ENCODE measurements at regions not wholly inside any gene's neighbourhood (a gene's known extent, or its start where the extent isn't known, plus 50 kb on each side); places are given as distances from the start of the nearest gene placed in this dataset.
"Not testable (repeated sequence)": the region's sequence is repeated elsewhere in the genome, so short reads cannot be mapped to it uniquely, and the experiment has no call there.

DNA sequence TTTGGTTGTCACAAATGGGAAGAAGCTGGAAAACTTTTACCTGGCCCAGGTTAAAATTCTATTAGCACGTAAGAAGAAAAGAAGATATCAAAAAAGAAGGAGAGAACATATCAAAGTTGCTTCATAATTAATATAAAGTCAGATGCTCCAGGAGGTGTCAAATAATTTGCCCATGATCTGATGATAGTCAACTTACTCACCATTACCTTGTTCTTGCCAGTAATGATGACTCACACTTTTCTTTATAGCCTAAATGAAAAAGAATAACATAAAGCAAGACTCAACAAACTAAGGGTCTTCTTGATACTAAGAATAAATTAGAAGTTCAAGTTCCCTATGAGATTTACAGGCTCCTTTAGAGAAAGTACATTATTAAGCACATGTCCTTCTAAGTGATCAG lies 580.4 kb downstream of the TTLL7 start:
- TF ChIP-seq, protein P1, sequence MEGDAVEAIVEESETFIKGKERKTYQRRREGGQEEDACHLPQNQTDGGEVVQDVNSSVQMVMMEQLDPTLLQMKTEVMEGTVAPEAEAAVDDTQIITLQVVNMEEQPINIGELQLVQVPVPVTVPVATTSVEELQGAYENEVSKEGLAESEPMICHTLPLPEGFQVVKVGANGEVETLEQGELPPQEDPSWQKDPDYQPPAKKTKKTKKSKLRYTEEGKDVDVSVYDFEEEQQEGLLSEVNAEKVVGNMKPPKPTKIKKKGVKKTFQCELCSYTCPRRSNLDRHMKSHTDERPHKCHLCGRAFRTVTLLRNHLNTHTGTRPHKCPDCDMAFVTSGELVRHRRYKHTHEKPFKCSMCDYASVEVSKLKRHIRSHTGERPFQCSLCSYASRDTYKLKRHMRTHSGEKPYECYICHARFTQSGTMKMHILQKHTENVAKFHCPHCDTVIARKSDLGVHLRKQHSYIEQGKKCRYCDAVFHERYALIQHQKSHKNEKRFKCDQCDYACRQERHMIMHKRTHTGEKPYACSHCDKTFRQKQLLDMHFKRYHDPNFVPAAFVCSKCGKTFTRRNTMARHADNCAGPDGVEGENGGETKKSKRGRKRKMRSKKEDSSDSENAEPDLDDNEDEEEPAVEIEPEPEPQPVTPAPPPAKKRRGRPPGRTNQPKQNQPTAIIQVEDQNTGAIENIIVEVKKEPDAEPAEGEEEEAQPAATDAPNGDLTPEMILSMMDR (IDR thresholded peaks at IDR 0.05; ENCODE audit: borderline replicate concordance, control extremely low read depth, extremely low read depth, insufficient read depth, missing control alignments), result no peak
- in situ Hi-C loops (cut with MboI; ENCODE audit: low sequenced_read_pairs, unreplicated experiment), result no loop called here
- no peak for DNase-seq (ENCODE audit: low spot score)

DNA sequence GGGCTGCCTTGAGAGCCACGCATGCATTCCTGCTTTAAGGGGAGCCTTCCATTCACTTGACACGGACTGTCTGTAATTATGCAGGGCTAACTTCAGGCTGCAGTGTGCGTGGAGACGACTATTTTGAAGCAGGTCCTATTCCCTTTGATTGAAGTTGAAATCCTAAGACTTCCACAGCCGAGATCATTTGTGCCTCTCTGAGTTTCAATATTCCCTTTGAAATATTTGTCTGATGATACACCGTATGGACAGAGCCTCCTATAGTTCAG lies 585.2 kb downstream of the TTLL7 start:
- DNase-seq (ENCODE audit: low spot score); in situ Hi-C loops (cut with MboI; ENCODE audit: low sequenced_read_pairs, unreplicated experiment): not testable (repeated sequence)

DNA sequence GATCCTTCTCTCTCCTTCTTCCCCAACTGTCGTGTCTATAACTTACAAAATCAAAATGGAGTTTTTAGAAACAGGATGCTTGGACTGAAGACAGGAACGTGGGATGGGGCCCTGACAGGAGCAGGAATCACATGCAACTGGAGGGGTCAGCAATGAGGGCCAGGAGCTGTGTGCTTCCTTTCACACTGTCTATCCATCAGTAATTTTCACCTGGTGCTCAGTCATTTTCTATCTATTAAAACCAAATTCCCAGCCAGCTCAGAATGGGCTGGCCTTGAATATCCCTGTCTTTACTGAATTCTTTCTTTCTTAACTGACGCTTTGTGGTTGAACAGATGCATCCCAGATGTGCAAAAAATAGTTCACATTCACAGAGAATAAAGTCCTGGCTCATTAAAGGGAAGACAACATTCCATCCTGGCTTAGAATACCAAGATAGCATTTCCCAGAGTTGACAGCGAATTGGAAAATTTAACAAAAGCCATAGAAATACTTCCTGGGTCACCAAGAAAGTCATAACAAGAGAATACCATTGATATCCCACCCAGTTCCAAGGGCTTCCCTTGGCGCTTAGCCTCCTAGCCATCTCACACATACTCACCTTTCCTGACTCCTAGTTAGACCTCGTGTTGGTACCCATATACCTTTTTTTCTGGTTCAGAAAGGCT lies 588.1 kb downstream of the TTLL7 start:
- in situ Hi-C loops (cut with MboI; ENCODE audit: low sequenced_read_pairs, unreplicated experiment); DNase-seq (ENCODE audit: low spot score): not testable (repeated sequence)

DNA sequence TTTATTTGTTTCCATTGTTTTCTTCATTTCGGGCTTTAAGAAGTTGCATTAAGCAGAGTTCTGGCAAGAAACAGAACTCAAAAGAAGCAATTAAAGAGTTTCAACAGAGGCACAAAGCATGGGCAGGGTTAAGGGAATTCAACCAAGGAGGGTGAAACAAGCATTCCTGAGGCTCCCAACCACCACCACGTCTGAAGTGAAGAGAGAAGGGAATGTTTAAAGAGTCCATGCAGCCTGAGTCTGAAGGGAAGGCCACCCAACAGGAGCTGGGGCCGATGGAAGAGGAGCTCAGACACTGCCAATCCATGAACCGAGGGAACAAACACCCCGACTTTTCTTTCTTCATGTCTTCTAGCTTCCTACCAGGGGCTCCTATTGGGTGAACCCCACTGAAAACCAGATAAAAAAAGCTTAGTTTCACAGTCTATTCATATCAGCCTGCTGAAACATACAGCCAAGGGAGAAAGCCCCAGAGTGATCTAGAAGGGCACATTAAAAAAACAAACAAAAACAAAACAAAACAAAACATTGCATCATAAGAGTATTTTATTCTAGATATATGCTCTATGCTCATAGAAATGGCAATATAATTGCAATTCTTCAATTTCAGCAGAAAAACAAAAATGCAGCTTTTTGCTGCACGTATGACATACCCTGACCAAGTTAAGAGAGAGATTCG lies 592.1 kb downstream of the TTLL7 start:
- DNase-seq (ENCODE audit: low spot score); in situ Hi-C loops (cut with MboI; ENCODE audit: low sequenced_read_pairs, unreplicated experiment): not testable (repeated sequence)

DNA sequence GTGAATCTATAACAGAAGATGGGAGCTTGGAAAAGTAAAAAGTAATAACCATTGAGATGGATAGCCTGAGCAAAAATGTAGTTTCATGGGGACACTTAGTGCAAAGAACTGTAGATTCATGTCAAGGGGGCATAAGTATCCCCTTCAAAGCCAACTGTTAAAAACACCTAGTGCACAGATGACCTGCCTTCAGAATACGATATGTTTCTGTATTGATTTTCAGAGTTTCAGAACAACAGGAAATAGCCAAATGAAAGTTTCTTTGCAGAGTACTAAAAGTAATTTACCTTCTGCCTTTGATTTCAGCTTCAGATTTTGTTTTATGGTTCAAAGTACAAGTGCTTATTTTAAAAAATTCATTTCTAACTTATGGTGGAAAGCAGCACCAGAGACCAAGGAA lies 593.1 kb downstream of the TTLL7 start:
- DNase-seq (ENCODE audit: low spot score); in situ Hi-C loops (cut with MboI; ENCODE audit: low sequenced_read_pairs, unreplicated experiment): not testable (repeated sequence)

DNA sequence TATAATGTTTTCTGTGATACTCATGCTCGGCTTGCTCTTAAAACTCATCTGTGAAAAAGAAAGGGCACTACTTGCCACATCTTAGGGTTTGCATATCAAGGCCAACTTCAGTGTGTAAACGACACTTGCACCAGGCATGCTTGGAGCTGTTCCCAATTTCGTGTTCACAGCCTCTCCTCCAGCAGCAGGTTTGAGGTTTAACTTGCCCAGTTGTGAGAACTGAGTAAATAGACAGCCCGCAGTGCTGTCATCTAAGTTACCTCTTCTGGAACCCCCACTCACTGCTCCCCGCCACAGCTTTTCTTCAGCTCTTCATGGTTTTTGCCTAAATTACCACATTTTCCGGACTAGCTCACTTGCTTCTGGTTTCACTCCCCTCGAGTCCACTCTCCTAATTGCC lies 595.4 kb downstream of the TTLL7 start:
- DNase-seq (ENCODE audit: low spot score); in situ Hi-C loops (cut with MboI; ENCODE audit: low sequenced_read_pairs, unreplicated experiment): not testable (repeated sequence)

DNA sequence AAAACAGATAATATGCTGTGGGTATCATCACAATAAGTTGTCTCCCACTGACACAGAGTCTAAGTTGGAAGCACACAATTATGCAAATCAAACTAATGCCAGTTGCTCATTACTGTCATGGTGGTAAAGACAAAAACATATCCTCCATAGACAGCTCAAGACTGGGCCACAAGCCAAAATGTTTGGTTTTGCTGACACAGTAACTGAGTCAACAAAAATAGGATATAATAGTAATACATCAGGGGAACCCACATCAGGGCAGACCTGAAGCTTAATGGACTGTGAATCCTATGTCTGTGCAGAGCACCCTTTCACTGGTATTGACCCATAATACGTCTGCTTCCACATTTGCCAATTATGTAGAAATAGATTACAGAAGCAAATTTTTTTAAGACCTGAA lies 597.8 kb downstream of the TTLL7 start:
- in situ Hi-C loops (cut with MboI; ENCODE audit: low sequenced_read_pairs, unreplicated experiment); DNase-seq (ENCODE audit: low spot score): not testable (repeated sequence)

DNA sequence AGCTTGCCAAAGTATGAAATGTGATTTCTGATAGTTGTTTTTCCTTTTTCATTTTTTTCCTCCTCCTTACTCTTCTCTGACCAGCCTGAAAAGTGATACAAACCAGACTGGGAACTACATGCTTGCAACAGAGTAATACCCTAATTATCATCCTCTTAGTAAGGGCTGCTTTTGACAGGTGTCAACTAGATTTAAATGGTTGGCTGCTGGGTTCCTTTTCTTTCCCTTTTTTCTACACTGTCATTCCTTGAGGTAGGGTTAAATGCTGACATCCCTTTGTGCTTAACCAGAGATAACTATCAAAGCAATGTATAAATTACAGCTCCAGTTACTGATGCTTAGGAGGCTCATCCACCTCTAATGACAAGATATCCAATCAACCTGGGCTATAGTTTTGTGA lies 598.8 kb downstream of the TTLL7 start:
- in situ Hi-C loops (cut with MboI; ENCODE audit: low sequenced_read_pairs, unreplicated experiment); DNase-seq (ENCODE audit: low spot score): not testable (repeated sequence)

DNA sequence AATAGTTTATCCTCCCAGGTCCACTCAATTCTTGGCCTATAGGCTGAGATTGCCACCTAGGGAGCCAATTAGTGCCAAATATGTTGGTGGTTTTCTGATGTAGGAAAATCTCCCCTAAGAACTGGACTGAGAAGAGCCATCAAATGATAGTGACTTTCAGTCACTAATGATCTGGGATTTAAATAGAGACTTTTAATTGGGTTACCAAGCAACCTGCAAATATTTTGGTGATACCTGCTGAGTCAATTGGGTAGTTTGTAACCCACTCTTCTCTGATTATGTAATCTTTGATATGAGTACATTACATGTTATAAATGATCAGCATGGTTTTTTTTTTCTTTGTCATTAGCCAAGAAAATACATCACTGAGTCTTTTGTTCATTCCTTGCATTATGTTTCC lies 600.8 kb downstream of the TTLL7 start:
- in situ Hi-C loops (cut with MboI; ENCODE audit: low sequenced_read_pairs, unreplicated experiment), result not testable (repeated sequence)

DNA sequence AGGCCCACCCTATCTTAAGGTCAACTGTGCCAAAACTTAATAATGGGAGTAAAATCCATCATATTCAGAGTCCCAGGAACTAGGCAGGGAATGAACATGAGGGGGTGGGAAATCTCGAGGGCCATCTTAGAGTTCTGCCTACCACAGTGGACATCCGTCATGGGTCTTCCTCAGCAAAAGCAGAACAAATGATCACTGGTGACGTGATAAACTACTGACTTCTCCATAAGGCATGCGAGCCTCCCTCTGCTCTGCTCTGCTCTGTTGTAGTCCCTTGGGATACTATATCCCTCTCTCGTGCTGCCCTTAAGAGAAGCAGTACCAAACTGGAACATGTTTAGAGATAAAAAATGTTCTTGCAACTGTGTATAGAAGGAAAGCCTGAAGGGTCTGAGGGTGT lies 603.8 kb downstream of the TTLL7 start:
- DNase-seq (ENCODE audit: low spot score); in situ Hi-C loops (cut with MboI; ENCODE audit: low sequenced_read_pairs, unreplicated experiment): not testable (repeated sequence)

More for the DNA sequence above, 600.8 kb downstream of the TTLL7 start:
- DNase-seq (ENCODE audit: low spot score), result not testable (repeated sequence)

DNA sequence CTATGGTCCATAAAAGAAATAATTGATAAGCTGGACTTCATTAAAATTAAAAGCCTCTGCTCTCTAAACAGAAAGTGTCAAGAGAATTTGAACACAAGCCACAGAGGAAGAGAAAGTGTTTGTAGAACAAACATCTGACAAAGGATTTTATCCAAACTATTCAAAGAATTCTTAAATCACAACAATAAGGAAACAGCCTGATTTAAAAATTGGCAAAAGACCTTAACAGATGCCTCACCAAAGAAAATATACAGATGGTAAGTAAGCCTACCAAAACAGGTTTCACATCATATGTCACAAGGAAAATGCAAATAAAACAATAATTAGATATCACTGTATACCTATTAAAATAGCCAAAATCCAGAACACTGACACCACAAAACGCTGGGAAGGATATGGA lies 612.0 kb downstream of the TTLL7 start:
- DNase-seq (ENCODE audit: low spot score); in situ Hi-C loops (cut with MboI; ENCODE audit: low sequenced_read_pairs, unreplicated experiment): not testable (repeated sequence)

DNA sequence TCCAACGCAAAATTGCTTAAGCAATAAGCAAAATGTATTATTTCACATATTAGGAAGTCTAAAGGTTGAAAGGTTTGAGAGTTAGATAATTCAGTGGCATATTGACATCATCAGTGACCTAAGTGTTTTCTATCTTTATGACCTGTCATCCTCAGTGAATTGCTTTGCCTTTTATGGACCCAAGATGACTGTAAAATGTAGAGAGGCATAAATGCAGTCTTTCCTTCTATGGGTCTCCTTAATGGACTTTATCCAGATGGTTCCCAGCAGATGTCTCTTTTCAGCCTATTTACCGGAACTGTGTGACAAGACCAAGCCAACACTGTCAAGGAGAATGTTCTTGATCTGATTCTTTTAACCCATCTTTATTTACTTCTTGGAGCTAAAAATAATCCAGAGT lies 615.8 kb downstream of the TTLL7 start:
- DNase-seq (ENCODE audit: low spot score); in situ Hi-C loops (cut with MboI; ENCODE audit: low sequenced_read_pairs, unreplicated experiment): not testable (repeated sequence)

DNA sequence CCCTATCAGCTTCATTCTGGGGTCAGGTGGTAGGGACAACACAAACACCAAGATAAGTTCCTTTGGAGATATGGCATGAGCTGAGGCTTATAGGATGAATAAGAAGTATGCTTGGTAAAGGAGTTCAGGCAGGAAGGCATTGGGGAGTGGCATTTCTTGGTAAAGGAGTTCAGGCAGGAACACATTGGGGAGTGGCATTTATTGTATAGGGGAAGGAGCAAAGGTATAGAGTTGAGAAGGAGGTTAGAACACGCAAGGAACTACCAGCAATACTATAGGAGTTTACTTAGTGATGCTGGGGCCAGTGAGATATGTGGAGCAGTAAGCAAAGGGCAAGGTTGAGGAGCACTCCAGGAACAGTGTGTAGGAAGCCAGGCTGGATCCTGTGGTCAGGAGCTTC lies 625.9 kb downstream of the TTLL7 start:
- in situ Hi-C loops (cut with MboI; ENCODE audit: low sequenced_read_pairs, unreplicated experiment); DNase-seq (ENCODE audit: low spot score): not testable (repeated sequence)

DNA sequence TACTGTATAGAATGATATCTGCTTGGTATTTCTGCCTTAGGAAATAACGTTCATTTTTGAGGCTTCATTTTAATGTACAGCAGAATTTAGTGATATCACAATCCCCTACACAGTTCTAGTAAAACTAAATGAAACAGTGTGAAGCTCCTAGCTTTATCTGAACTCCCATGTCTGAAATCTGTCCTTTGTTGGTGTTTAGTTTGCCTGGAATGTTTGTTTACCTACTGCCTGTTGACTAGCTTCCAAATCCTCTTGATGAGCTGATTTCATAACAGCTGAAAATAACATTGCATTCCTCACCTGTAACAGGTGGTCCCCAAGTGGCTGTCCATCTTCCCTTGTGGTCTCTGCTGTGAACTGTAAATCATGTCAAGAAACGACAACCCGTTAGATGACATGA lies 629.1 kb downstream of the TTLL7 start:
- in situ Hi-C loops (cut with MboI; ENCODE audit: low sequenced_read_pairs, unreplicated experiment); DNase-seq (ENCODE audit: low spot score): not testable (repeated sequence)

DNA sequence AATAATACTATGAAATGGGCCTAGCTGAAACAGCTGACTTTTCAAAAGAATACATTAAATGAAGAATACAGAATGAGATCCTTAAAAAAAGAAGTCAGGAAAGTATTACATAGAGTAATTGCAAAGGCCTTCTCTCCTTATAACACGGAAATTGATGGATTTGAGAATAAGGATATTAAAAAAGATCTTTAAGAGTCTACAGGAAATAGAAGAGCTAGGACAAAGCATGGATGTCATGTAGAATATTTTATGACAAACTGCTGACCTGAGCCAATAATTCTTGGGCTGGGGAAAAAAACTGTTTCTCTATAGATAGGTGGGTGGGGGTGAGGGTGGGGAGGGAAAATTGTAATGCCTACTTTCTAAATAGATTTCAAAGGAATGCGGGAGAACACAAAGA lies 633.6 kb downstream of the TTLL7 start:
- in situ Hi-C loops (cut with MboI; ENCODE audit: low sequenced_read_pairs, unreplicated experiment); DNase-seq (ENCODE audit: low spot score): not testable (repeated sequence)

DNA sequence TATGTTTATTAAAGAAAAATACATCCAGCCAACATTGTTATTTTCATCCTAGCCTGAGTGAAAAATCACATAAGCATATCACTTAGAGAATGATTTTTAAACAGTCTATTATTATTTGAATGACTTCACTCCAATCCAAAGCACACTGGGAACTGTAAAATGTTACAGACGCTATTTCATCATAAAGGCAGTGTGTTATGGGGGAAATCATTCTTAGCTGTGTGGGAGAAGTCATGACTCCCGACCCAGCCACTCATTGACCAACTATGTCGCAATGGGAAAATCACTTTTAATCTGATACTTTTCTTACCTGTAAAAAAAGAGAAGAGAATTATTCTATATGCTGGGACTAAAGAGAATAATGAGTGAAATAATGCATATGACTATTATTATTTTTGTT lies 653.6 kb downstream of the TTLL7 start:
- in situ Hi-C loops (cut with MboI; ENCODE audit: low sequenced_read_pairs, unreplicated experiment); DNase-seq (ENCODE audit: low spot score): not testable (repeated sequence)

DNA sequence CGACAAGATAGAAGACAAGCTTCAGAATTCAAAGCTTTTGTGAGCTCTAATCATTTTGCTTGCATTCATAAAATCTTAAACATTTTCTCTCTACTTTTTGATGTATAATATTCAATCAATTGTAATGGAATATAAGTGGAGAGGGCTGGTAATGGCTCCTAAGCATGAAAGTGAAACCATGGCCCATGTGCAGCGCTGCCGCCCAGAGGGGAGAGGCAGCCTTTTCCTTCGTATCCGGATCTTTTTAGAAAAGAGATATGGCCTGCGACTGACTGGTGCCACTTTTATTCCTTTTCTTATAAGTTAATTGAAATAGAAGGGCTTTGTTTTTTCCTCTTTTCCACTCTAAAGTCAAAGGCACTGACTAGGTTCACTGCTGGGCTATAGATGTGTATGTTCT lies 655.2 kb downstream of the TTLL7 start:
- in situ Hi-C loops (cut with MboI; ENCODE audit: low sequenced_read_pairs, unreplicated experiment); DNase-seq (ENCODE audit: low spot score): not testable (repeated sequence)

DNA sequence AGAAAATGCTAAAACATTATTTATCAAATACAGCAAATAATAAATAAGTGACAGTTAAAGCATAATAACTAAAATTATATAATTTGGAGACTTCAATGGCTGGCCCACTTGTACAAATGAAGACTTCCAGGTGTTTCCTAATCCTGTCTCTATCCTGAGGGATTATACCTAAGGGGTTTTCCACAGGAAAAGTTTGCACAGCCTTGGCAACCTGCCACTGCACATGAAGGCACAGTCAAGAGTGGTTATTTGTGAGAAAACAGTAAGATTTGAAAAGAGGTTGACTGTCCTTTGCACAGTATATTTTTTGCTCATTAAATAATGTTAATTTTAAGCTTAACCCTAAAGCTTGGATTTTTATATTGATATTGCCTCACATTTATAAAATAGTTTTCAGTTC lies 655.9 kb downstream of the TTLL7 start:
- DNase-seq (ENCODE audit: low spot score); in situ Hi-C loops (cut with MboI; ENCODE audit: low sequenced_read_pairs, unreplicated experiment): not testable (repeated sequence)

DNA sequence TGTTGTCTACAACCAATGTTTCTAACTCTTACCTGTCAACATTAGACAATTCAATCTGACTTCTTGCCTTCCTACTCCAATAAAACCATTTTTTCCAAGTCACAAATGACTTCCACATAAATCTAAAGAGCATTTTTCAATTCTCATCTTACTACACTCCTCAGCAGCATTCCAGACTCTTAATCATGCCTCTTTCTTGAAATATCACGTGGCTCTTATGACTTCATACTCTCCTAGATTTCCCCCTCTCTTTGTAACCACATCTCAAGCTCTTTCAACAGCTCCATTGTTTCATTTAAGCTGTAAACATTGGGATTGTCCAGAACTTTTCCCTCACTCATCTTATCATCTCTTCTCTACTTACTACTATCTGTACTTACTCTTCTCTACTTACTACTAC lies 666.6 kb downstream of the TTLL7 start:
- not testable (repeated sequence) for DNase-seq (ENCODE audit: low spot score)

More for the DNA sequence above, 666.6 kb downstream of the TTLL7 start:
- in situ Hi-C loops (cut with MboI; ENCODE audit: low sequenced_read_pairs, unreplicated experiment), result not testable (repeated sequence)
